Sigmoid colon (tissue), 4 donors: ENCODE measurements at regions not wholly inside any gene's neighbourhood (a gene's known extent, or its start where the extent isn't known, plus 50 kb on each side); places are given as distances from the start of the nearest gene placed in this dataset.

Experiments used
- CTCF ChIP-seq, 4 experiments: fragments of 450-650 bp in 3 of 4; fragments of 200-600 bp in 1 of 4; IDR thresholded peaks; one replicate each; pipeline ENCODE4 v1.5.1; 2016 to 2019; ENCODE audit warnings: antibody characterized with exemption in 4 of 4, mild to moderate bottlenecking in 3 of 4, moderate library complexity in 2 of 4
- POLR2A ChIP-seq, 2 donors: fragments of 450-650 bp; IDR thresholded peaks; one replicate each; pipeline ENCODE4 v1.6.1; 2016; ENCODE audit warnings: antibody characterized with exemption in 2 of 2, mild to moderate bottlenecking in 2 of 2, moderate library complexity in 2 of 2
- POLR2AphosphoS5 ChIP-seq, 4 donors: sonication (generic); formaldehyde crosslinking; IDR thresholded peaks; one replicate each; pipeline ENCODE4 v1.6.1; 2017; ENCODE audit warnings: antibody characterized with exemption in 4 of 4

GRCh38 chr5:50953290-50953689 lies 286.9 kb downstream of the PARP8 start:
- no peak for TF ChIP-seq CTCF (IDR thresholded peaks at IDR 0.05)
- no peak for TF ChIP-seq POLR2A (IDR thresholded peaks at IDR 0.05)
- no peak for TF ChIP-seq POLR2AphosphoS5 (IDR thresholded peaks at IDR 0.05)
